NT2/D1 (cell line): ENCODE measurements at regions not wholly inside any gene's neighbourhood (a gene's known extent, or its start where the extent isn't known, plus 50 kb on each side); places are given as distances from the start of the nearest gene placed in this dataset.

ENCODE experiments used
- YY1 ChIP-seq: IDR thresholded peaks from 2 replicates; pipeline ENCODE4 v1.6.1; 2011; ENCODE audit not compliant: insufficient read length, insufficient read depth
- ZNF274 ChIP-seq: IDR thresholded peaks from 2 replicates; pipeline ENCODE4 v1.6.1; 2011; ENCODE audit warnings: mild to moderate bottlenecking, low read depth, low read length

- TF ChIP-seq YY1 (no peak), ZNF274 (no peak)
Observed at GRCh38 chr1:185564816-185565215, 169.4 kb upstream of the HMCN1 start.
